ENCODE measurements at regions not wholly inside any gene's neighbourhood (a gene's known extent, or its start where the extent isn't known, plus 50 kb on each side); places are given as distances from the start of the nearest gene placed in this dataset.

DNA sequence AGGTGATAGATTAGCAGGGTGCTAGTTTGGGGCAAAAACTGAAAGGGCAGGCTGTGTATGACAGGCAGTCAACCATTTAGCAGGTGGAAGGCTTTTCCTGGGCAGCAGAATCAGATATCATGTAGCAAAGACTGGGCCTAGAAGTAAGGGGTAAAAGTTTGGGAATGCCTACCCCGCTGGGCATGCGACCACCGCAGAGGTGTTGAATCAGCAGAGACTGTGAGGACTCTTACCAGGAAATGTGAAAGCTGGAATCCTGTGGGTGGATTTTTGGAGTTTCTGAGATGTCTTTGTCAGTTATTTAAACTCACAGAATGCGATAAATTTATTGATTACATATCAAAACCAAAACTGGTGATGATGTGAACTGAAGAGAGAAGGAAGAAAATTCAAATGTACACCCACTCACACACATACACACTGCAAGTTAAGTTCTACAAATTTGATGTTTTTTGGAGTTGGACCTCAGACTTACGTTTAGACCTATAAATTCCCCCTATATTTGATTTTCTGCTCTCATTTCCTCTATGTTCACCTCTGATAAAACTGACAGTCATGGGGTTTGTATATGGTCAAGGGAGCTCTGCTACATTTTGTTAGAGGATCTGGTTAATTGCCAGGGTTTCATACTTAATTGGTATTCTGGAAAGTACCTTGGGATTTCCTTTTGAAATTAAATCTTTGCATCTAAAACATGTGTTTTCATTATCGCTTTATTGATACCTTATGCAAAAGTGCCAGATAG, 333.6 kb downstream of the CSNK1G3 start:
- DNase-seq, result no peak

DNA sequence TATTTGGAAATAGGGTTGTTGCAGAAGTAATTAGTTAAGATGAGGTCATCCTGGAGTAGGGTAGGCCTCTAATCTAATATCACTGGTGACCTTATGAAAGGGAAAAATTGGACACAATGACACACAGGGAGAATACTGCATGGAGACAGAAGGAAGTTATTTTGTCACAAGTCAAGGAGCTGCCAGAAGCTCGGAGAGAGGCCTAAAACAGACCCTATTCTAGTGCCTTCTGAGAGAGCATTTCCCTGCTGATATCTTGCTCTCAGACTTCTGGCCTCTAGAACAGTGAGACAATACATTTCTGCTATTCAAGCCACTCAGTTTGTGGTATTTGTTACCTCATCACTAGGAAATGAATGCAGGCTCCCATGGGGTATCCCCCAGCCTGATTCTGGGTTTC, 332.9 kb downstream of the CSNK1G3 start:
- peak; percentile 56 for DNase-seq

DNA sequence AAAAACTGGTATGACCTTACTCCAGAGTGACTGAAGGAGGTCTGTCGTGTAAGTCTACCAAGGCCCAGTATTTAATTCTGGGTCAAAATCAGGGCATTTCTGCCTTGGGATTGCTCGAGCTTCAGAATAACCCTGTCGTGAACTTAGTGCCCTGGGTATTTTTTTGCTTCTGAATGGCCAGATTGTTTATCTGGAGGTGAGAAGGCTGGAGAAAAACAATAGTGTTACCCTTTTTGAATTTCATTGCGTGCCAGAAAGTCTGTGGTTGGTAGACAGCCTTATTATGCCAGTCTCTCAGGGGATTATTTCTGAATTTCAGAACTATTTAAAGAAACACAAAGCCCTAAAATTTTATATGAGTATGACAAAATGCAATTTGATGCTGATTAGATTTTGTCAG, 323.4 kb downstream of the CSNK1G3 start:
- DNase-seq, result no peak

DNA sequence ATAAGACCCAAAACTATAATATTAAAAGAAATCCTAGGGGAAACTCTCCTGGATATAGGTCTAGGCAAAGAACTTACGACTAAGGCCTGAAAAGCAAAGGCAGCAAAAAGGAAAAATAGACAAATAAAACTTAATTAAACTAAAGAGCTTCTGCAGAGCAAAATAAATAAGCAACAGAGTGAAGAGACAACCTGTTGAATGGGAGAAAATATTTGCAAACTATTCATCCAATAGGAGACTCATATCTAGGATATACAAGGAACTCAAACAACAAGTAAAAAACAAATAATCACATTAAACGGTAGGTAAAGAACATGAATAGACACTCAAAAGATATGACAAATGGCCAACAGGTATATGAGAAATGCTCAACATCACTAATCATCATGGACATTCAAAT, 318.6 kb downstream of the CSNK1G3 start:
- no peak for DNase-seq

DNA sequence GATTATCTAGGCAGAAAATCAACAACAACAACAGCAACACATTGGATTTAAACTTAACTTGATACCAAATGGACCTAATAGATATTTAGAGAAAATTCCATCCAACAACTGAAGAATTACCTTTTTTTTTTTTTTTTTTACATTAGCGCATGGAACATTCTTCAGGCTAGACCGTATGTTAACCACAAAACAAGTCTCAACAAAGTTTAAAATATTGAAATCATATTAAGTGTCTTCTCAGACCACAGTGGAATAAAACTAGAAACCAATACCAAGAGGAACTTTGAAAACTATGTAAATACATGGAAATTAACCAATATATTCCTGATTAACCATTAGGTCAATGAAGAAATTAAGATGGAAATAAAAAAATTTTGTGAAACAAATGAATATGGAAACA, 315.8 kb downstream of the CSNK1G3 start:
- no peak for DNase-seq

DNA sequence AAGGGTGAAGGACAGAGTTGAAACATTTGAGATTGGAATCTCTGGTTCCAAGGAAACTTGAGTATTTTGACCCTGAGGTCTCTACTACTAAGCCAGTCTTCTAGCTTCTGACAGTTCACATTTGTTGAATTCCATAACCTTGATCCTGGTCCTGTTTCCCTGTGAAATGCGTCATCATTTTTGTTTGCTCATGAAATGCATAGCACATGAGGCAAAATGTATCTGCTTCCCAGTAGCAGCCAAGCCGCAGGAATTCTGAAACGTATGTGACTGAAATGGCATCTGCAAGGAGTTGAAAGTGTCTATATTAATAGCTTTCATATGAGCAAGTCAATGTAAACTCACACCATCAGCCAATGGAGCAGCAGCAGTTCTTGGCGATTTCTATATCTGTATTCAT, 307.9 kb downstream of the CSNK1G3 start:
- peak; percentile 100 for DNase-seq

DNA sequence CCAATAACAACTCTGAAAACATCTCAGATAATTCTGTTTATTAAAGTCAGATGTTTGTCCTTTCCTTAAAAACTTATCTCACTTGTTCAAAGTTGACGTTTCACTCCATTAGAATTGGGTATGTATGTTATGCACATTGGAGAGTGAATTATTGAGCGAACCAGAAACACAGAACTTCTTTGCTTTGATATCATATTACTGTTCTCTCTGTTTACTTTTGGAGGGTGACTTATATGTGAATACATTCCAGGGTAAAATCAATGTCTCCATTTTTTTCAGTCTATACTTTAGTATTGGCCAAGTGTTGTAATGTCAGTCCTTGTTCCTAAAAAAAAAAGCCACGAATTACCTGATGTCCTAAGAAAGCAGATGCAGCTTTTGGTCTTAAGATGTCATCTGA, 307.4 kb downstream of the CSNK1G3 start:
- DNase-seq, result peak; percentile 69

DNA sequence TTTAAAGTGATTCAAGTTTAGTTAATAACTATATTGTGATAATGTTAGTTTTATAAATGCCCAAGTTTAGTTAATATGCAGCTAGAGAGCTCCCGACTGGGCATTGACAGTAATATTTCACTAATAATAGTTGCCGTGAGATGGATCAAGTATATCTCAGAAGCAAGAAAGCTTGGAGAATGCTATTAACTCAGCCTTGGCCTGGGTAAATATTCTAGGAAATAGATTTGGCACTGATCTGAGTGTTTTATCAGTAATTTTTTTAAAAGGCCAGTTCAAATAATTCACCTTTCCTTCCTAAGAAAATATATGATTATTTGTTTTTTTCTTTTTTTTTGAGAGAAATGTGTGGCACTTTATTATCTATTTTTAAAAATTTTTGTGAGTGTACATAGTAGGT, 305.3 kb downstream of the CSNK1G3 start:
- no peak for DNase-seq

DNA sequence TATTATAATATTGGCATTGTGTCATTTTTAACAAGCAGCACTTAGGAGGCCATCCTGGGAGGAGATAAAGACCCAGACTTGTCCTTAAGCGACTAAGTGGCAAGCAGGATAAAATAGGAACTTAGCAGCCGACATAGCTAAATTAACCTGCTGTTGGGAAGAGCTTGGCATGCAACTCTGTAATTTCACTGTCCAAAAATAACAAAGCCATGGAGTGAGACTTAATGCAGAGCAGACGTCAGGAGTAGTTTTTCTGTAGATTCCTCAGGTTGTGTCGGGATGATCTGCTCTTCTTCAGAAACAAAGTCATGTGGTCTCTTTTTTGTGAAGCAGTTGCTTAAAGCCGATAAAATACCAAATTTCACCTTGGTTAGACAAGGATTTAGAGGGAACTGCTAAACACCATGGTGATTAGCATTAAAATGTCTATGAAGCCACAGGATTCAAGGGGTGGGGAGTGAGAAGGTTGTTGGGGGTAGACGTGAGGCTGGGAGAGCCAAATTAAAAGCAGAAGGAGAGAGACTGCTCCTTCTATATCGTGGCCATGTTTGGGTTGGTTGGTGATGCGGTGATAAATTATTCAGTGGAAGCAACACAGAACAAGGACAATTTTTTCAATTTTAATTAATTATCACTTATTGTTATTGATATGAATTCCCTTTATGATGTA, 303.0 kb downstream of the CSNK1G3 start:
- peak; percentile 78 for DNase-seq

DNA sequence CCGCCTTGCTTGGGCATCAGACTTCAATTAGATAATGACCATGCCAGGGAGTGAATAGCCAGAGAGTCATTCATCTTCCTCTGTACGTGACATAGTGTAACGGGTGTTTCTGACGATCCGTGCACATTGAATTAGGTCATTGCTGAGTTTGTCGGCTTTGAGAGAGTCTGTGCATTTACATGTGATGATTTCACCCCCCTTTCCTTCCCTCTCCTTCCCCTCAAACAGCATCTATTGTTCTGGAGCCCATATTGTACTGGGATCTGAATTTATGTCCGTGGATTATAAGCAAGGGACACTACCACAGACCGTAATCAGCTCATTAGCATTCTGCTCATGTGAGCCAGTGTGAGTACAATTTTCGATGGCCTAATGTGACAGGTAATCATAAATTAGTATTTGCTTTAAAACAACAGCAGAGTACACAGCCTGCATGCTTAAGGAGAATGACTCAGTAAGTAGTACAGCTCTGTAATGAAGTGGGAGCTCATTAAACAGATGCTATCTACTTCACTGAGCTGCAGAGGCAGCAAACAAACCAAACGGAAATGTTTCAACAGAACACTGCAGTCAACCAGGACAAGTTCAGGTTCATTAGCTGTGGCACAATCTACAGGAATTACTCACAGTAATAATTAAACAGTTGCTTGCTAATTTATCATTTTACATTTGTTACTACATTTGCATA, 302.1 kb downstream of the CSNK1G3 start:
- DNase-seq, result peak; percentile 75

DNA sequence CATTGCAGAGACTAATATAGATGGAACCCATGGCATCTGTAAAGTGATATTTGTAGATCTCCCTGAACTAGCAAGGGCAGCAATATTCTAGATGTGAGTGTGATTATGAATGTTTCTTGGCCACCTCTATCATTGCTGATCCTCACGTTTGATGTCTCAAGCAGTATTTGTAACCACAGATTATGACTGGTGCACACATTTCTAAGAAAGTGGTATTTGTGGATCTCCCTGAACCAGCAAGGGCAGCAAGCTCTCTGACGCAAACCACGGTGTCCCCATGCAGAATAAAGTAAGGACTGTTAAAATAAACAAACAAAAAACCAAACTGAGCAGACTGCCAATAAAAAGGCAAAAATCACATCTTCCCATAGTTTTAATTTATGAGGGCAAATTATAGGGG, 301.3 kb downstream of the CSNK1G3 start:
- DNase-seq, result peak; percentile 23

DNA sequence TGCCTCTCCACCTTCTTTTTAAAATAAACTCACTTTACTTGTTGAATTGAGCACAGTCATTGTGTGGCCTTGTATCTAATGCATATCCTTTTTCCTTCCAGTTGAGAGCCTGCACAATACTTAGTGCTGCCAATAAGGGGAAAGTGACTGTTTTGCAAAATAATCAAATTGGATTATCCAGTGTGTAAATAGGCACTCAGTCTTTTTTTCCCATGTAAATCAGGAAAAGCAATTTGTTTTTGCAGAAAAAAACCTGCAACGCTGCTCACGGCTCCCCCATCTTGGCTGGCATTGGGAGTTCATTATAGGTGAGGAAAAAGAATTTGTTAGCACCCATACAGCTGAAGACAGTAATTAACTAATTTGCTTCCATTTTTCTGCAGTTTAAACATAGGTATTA, 299.9 kb downstream of the CSNK1G3 start:
- no peak for DNase-seq

DNA sequence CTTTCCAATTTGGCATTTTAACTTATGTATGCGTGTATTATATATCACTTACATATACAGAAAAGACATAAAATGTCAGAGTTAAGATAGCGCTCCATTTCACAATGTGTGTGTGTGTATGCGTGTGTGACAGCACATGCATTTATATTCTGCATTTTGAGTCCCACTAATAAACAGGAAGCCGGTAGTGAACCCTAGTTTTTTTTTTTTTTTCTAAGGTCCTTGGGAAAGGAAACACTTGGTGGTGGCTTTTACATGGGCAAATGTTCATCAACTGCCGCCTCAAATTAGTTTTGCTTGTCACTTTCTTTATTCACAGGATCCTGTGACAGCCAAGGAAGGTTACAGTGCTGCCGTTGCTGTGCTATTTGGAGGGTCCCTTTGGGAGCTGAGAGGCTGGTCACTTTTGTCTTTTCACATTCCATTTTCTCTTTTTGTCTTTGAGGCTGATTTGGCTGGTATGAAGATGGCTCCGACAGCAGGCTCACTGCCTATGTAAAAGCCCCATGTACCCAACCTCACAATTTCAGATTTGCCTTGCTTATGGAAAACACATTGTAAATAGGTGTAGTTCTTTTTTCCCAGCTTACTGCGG, 298.9 kb downstream of the CSNK1G3 start:
- DNase-seq, result no peak

DNA sequence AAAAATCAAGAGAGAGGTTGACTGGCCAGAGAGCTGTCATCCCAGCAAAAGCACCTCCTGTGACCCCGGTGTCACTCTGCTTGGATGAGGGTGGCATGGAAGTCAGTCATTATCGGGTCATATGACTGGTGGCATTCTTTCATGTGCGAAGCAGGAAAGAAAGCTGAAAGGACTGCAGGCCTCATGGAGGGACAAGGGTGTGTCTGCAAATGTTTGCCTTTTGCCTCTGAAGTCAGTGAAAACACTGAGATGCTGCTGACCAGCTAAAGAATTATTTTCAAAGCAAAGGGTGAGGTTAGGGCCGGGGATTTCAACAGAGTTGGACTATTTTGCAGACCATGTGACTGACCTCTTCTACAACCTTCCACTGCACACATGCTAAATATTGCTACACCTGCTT, 298.3 kb downstream of the CSNK1G3 start:
- DNase-seq, result no peak

DNA sequence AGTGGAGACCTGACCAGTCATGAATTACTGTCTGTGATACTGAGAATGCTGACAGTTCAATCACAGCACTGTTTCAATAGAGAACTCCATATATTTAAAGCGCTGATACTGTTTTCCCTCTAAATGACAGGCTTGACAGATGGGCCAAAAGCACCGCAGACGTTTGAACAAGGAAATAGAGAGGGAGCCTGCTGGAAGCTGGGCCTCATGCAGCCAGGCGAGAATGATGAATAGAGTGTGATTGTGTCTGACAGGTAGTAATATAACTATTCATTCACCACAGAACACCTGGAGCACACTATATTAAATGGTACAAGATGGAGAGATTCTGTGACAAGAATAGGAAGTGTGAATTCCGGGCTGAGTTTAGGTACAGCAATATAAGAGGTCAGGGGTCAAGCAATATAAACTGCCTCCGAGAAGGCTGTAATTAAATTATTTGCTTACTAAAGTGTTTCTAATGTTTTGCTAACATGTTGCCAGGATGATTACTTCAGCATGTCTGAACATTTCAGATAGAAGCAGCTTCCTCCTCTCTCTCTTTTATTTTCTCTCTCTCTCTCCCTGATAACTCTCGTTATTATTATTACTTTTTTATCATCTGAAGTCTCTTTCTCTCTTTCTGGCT, 297.7 kb downstream of the CSNK1G3 start:
- no peak for DNase-seq

DNA sequence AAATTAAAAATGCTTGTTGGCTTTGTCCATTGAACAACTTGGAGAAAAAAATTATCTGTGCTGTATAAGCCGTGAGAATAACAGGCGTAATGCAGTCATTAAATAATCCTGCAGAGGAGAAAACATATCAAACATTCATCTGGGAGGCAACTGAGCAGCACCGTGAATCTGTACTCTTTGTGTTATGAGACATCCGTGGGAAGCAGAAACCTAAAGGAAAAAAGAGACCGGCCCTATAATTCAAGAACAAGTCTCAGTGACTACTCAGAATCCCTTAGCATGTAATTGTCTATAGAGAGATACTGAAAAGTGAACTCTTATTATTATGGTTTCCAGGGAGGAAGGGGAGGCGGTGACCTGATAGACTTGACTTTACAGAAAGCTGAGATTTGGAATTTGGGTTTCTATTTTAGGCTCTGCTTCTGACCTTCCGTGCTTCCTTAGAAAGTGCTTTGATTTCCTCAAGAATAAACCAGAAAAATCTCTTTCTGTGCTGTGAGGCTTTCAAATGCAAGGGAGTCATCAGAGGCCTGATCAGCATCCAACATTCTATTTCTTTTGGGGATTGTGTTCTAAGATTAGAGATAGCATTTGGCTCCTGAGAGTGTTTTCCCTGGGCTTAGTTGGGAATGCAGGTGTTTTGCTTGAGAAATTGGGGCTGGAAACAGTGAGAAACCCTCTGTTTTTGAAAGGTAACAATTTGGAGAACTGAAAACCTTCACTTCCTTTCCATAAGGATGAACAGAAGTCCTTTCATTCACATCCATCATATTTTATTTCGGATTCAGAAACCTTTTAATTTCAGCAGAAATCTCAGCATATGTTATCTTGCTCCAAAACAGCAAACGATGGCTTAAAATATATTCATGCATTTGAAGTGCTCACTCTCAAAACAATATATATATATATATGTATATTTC, 296.7 kb downstream of the CSNK1G3 start:
- no peak for DNase-seq

DNA sequence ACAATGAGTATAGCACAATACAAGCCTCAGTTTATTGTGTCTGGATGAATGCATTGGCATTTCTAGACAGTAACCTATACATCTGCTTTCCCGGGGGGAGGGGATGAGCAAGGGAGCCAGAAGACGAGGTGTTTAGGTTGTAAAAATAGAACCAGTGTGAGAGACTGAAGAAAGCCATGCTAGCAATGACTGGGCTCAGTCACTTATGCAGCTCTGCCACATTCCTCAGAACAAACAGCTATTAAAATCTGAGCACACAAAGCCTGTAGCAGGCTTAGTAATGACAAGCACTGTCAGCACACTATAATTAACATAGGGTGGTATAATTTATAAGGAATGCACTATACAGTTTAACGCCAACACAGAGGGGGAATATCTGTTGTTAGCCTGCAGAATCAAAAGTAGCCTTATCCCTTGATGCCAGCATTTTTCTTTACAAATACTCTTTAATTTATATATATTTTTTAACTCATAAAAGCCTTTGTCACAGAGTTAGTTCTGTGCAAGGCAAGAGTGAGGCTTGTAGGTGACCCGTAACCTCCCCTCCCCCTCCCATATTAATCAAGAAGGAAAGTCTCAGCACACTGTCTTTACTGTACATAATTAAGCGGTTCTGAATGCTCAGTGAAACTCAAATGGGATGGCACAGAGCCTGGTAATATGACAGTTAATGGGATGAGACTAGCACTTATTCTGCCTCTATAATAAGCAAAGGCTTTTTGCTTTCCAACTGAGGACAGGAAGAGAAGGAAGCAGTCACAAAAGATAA, 295.4 kb downstream of the CSNK1G3 start:
- peak; percentile 91 for DNase-seq

DNA sequence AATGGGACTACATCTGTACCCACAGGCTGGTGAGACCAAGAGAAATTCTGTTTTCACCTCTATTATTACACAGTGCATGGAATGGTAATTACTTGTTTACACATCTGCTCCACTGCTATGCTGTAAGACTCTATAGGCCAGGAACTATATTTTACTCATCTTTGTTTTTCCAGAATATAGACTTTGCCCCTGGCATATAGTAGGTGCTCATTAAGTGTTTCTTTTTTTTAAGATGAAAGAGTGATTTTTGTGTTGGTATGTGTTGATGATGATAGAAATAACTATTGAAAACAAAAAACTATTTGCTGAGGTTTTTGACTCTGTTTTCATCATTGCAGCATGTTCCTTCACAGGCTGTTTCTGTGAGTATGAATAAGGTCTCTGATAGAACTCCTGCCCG, 294.7 kb downstream of the CSNK1G3 start:
- no peak for DNase-seq

DNA sequence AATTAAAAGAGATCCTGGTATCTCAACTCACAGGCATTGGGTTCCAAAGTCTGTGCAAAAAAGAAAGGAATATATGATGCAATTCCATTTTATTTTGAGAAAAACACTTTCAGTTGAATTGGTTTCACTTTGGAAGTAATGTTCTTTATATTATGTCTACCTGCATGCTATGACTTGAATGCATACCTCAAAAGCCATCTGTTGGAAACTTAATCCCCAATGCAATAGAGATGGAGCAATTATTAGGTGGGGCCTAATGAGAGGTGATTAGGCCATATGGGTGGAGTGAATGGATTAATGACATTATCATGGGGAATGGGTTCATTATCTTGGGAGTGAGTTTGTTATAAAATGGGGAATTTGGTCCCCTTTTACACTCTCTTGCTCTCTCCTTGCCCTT, 293.3 kb downstream of the CSNK1G3 start:
- DNase-seq, result no peak

DNA sequence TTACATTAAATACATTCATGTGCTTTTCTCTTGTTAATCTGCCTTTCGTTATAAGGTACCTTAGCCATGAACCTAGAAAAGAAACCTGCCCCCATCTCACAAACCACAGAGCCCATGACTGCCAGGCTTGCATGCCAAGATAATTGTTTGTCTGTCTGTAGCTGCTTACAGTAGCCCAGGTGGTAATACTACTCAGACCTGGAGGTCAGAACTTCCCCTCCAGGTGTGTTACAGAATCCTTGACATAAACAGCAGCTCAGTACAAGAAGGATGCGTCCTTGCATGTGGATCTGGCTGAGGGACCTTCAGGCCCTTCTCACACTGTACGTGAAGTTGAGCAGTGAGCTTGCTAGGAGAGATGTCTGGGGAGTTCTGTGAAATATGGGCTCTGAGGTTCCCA, 291.4 kb downstream of the CSNK1G3 start:
- no peak for DNase-seq

DNA sequence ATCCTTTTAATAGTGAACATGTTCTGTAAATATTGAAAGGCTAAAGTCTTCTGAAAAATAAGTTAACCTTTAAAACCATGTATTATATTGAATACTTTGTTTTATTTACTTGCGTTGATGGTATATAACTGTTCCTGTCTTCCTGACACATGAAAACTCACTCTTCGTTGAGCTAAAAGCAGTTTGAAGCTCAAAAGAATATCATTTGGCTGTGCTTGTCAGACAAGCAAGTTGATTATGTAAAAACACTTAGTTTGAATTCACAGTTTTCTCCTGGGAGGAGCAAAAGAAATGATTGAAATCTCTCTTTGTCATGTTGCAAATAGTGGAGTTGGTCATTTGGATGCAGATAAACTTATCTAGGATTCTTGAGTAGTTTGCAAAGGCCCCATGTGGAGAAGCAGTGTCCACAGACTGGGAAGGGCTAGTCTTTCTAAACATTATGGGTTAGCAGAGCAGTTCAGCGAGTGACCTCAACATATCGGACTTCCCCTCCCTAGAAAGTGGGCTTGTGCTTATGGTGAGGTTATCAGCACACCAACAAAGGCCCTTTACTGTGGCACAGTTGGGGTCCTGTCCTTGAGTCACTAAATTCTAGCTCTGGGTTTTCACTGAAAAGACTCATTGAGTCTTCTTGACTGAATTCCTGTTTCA, 290.4 kb downstream of the CSNK1G3 start:
- DNase-seq, result no peak
